Activated CD8-positive, alpha-beta memory T cell treated with anti-CD3 and anti-CD28 coated beads, Interleukin-2, amount 10 ng/mL, durations not matched to agents 7 days and 5 days (primary cell): ENCODE measurements at regions not wholly inside any gene's neighbourhood (a gene's known extent, or its start where the extent isn't known, plus 50 kb on each side); places are given as distances from the start of the nearest gene placed in this dataset.

Experiments
- ATAC-seq: fragments of 150-1000 bp; cut with Tn5 transposase; one replicate; pipeline ENCODE4 v1.10.0; 2021; ENCODE audit warnings: moderate library complexity
- CTCF ChIA-PET: fragments of 350-600 bp; sonication (Branson Sonifier 250); formaldehyde crosslinking; loops from one replicate; lab custom pipeline; 2021; ENCODE audit warnings: antibody characterized with exemption; lab: Charles Lee
- DNase-seq: peaks from one replicate; pipeline ENCODE4 v3.0.0-alpha.2; 2020
- H3K27ac Mint-ChIP-seq: one replicate; pipeline ENCODE4 v1.8.0; 2021; ENCODE audit warnings: mild to moderate bottlenecking, mixed read lengths
- H3K27me3 Mint-ChIP-seq: one replicate; pipeline ENCODE4 v1.8.0; 2021; ENCODE audit warnings: mixed read lengths
- H3K36me3 Mint-ChIP-seq: one replicate; pipeline ENCODE4 v1.8.0; 2021; ENCODE audit warnings: mild to moderate bottlenecking, mixed read lengths
- H3K4me1 Mint-ChIP-seq: one replicate; pipeline ENCODE4 v1.8.0; 2021; ENCODE audit warnings: mixed read lengths
- H3K4me3 Mint-ChIP-seq: one replicate; pipeline ENCODE4 v1.8.0; 2021; ENCODE audit warnings: mild to moderate bottlenecking, moderate library complexity, mixed read lengths
- H3K9me3 Mint-ChIP-seq: one replicate; pipeline ENCODE4 v1.8.0; 2022; ENCODE audit warnings: low read depth, mixed read lengths

DNA sequence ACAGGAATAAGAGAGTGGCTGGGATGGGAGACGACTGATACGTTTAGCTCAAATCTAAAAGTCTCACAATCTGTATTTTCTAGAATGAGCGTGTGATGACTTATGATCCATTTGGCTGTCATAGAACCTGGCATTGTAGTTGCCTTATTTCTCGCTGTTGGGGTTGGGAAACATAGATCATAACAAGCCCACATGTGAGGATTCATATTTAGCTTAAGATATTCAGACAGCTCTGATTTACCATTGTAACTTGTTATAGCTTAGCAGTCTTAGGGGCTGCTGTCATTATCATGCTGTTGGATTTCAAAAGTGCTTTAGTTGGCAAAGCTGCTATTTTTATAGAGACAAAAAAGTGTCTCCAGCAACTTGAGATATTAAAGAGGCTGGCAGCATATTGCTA is 871.3 kb downstream of the ZPLD1 start:
- Mint-ChIP-seq H3K4me1 (no peaks in the 10 kb centered on the region), H3K4me3 (no peak overlapping the region), H3K27me3 (no peaks in the 10 kb centered on the region), H3K36me3 (no peaks in the 10 kb centered on the region), H3K9me3 (peaks cover 3% of the 10 kb centered on the region), H3K27ac (no peak overlapping the region)
- ATAC-seq (no peak), DNase-seq (no peak)
- CTCF ChIA-PET: no interaction called here

DNA sequence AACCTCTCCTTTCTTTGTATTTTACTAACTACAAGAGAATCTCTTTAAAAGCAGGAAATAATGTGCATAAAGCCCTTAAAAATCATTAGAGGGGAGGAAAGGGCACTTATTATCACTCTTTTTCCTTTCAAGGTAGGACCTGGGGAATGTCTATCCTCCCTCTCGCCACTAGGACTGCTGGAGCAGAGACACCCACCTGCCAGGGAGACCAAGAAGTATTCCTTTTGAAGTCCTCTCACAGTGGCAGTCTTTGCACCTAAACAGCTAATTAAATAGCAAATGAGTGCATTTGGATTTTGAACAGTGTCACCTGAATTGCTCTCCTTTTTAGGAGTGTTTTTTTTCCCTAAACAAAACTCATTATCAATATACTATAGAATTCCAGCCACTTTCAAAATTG is 874.1 kb downstream of the ZPLD1 start:
- no peaks in the 10 kb centered on the region for H3K36me3 Mint-ChIP-seq
- CTCF ChIA-PET: no interaction called here
- DNase-seq (no peak), ATAC-seq (no peak)
- no peaks in the 10 kb centered on the region for H3K27me3 Mint-ChIP-seq
- H3K27ac Mint-ChIP-seq: no peak overlapping the region
- H3K9me3 Mint-ChIP-seq: no peaks in the 10 kb centered on the region
- no peaks in the 10 kb centered on the region for H3K4me1 Mint-ChIP-seq
- no peak overlapping the region for H3K4me3 Mint-ChIP-seq

DNA sequence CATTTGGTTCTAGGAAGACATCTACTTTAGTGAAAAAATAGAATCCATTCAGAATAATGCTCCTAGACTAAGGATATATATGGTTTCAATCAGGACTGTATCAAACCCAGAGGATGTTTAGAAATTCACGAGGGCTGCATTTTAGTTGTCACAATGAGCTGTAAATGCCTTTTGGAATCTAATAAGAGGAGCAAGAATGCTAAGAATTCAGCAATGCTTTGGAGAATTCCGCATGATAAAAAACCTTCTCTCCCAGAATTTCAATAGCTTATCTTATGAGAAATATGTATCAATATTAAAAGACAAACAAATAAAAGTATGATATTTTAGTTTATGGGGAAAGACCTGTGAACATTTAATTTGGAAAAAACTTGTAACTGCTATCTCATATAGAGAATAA is 885.1 kb downstream of the ZPLD1 start:
- CTCF ChIA-PET: no interaction called here
- Mint-ChIP-seq H3K27ac (no peak overlapping the region), H3K9me3 (peaks cover 4% of the 10 kb centered on the region), H3K4me1 (no peaks in the 10 kb centered on the region), H3K27me3 (no peaks in the 10 kb centered on the region), H3K36me3 (no peaks in the 10 kb centered on the region), H3K4me3 (no peak overlapping the region)
- no peak for DNase-seq
- ATAC-seq: no peak

DNA sequence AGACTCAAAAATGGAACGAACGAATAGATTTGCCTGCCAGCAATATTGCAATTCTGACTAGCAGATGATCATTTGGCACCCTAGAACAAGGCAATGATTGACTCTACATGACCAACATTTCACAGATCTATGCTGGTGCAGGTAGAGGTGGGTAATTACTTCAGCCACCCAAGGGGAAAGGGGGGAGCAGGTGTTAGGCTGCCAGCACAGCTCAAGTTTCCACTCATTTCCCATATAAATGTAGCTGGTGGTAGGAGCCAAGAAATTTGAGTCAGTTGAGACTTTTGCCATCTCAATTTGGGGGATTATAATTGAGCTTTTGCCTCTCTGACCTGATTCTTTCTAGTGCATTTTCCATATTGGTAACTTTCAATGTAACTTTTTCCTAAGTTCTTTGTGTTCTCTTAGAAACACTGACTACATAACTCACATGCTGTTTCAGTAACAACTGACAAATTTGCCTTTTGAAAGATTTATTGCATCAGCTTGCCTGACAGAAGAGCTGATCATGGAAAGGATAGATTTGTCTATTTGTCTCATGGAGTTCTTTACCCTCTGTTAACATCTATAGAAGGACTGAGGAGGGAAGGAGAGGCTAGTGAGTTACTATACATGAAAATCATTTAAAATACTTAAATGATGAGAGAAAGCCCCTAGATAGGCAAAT is 902.5 kb downstream of the ZPLD1 start:
- Mint-ChIP-seq H3K4me3 (no peak overlapping the region), H3K27ac (no peak overlapping the region), H3K9me3 (peaks cover 4% of the 10 kb centered on the region), H3K27me3 (no peaks in the 10 kb centered on the region), H3K36me3 (no peaks in the 10 kb centered on the region), H3K4me1 (no peaks in the 10 kb centered on the region)
- no peak for DNase-seq
- no peak for ATAC-seq
- CTCF ChIA-PET: no interaction called here

DNA sequence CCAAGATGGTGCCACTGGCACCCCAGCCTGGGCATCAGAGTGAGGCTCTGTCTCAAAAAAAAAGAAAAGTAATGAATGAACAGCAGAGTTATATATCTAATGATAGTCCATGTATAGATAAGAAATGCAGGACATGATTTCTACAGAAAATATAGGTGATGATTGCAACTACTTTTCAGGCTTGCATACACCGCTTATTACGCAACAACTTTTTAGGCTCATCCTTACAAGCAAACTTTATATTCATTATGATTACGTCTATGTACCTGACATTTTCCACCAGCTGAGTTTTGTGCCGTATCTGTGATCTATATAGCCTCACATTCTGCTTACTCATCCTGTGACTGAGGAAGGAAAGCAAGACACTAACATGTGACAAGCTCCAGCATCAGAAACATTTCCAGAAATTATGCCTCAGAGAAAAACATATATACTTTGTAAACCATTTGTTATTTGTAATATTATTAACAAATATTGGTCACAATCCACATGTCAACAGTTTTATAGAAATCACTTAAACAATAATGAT is 906.3 kb downstream of the ZPLD1 start:
- CTCF ChIA-PET: no interaction called here
- Mint-ChIP-seq H3K36me3 (no peaks in the 10 kb centered on the region), H3K27me3 (no peaks in the 10 kb centered on the region), H3K27ac (no peak overlapping the region), H3K4me3 (no peak overlapping the region), H3K9me3 (peaks cover 6% of the 10 kb centered on the region), H3K4me1 (no peaks in the 10 kb centered on the region)
- DNase-seq (no peak), ATAC-seq (no peak)

DNA sequence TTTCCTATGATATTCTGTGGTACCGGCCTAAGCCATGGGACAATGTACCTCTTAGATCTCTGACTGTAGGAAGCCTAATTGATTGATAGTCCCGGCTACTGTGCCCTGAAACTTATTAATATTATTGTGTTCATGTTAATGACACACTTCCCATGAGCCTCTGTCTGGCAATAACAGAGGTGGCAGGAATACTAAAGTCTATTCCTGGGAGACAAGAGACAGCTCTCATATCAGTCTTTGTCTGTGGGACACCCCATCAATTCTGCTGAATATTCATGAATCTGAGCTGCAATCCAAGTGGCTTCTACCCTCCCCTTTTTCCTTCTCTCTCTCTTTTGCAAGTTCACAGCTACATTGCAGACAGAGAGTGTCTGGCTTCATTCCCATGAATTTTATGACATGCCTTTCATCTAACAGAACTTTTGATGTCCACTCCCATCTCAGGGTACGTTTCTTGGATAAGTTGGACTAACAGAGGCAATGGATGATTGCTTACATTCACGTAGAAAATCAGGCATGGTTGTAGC is 907.5 kb downstream of the ZPLD1 start:
- Mint-ChIP-seq H3K4me1 (no peaks in the 10 kb centered on the region), H3K36me3 (no peaks in the 10 kb centered on the region), H3K9me3 (peaks cover 6% of the 10 kb centered on the region), H3K27me3 (no peaks in the 10 kb centered on the region), H3K27ac (no peak overlapping the region), H3K4me3 (no peak overlapping the region)
- no peak for ATAC-seq
- CTCF ChIA-PET: no interaction called here
- DNase-seq: no peak

DNA sequence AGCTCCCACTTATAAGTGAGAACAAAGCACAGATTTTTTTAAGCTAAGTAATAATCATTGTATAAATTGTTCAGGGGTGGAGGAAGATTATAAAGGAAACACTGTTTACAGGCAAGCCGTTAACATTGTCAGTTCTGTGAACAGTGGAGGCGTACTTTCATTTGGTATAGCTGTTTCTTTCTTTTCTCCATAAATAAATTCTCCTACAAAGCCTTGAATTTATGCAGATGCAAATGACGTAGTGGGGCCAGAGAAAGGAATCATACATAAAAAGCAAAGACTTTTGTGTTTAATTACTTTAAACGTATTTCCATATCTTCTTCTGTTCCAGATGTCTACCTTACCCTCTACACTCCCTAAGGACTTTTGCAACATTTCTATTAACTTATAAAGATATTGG is 914.9 kb downstream of the ZPLD1 start:
- no peaks in the 10 kb centered on the region for H3K27me3 Mint-ChIP-seq
- CTCF ChIA-PET: no interaction called here
- H3K27ac Mint-ChIP-seq: no peak overlapping the region
- no peak overlapping the region for H3K4me3 Mint-ChIP-seq
- H3K36me3 Mint-ChIP-seq: no peaks in the 10 kb centered on the region
- DNase-seq (no peak), ATAC-seq (no peak)
- H3K4me1 Mint-ChIP-seq: no peaks in the 10 kb centered on the region
- no peaks in the 10 kb centered on the region for H3K9me3 Mint-ChIP-seq

DNA sequence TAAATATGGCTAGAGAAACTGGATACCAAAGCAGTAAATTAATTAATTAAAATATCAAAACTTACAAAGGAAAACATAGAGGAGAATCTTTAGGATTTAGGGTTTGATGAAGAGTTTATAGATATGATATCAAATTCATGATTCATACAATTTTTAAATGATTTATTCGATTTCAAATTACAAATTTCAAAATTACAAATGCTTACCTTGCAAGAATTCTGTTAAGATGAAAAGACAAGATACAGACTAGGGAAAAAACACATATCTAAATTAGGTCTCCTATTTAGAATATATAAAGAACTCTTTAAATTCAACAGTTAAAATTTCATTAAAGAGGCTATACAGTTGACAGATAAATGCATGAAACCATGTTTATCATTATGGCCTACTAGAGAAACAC is 930.7 kb downstream of the ZPLD1 start:
- no peaks in the 10 kb centered on the region for H3K27me3 Mint-ChIP-seq
- no peak overlapping the region for H3K4me3 Mint-ChIP-seq
- H3K36me3 Mint-ChIP-seq: no peaks in the 10 kb centered on the region
- ATAC-seq (no peak), DNase-seq (no peak)
- H3K4me1 Mint-ChIP-seq: no peaks in the 10 kb centered on the region
- H3K9me3 Mint-ChIP-seq: no peaks in the 10 kb centered on the region
- H3K27ac Mint-ChIP-seq: no peak overlapping the region
- CTCF ChIA-PET: no interaction called here

DNA sequence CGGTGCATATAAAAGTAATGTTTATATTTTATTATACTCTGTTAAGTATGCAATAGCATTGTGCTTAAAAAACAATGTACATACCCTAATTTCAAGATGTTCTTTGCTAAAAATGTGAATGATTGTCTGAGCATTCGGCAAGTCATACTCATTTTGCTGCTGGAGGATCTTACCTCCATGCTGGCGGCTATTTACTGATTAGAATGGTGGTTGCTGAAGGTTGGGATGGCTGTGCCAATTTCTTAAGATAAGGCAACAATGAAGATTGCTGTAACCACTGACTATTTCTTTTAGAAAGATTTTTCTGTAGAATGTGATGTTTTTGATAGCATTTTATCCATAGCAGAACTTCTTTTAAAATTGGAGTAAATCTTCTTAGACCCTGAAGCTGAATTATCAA is 932.7 kb downstream of the ZPLD1 start:
- Mint-ChIP-seq H3K27me3 (no peaks in the 10 kb centered on the region), H3K4me3 (no peak overlapping the region), H3K4me1 (no peaks in the 10 kb centered on the region), H3K27ac (no peak overlapping the region), H3K9me3 (no peaks in the 10 kb centered on the region), H3K36me3 (no peaks in the 10 kb centered on the region)
- CTCF ChIA-PET: no interaction called here
- ATAC-seq: no peak
- DNase-seq: no peak

DNA sequence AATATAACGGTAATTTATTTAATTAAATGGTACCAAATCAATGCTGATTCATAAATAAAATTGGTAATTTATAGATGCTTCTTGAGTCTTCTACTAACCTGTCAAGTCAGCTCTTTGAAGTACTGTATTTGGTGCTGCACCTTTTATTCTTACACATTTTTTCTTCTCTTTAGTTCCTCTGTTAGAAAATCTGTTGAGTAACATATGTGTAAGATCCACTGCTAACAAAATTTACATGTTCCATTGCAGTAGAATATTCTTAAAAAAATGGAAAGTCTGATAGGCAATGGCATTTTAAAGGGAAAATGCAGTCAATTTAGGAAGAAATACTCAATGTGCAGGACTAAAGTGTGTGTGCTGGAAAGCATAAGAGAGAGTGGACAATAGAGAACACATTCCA is 936.6 kb downstream of the ZPLD1 start:
- no peaks in the 10 kb centered on the region for H3K36me3 Mint-ChIP-seq
- no peaks in the 10 kb centered on the region for H3K4me1 Mint-ChIP-seq
- DNase-seq (no peak), ATAC-seq (no peak)
- no peak overlapping the region for H3K4me3 Mint-ChIP-seq
- H3K27ac Mint-ChIP-seq: no peak overlapping the region
- no peaks in the 10 kb centered on the region for H3K27me3 Mint-ChIP-seq
- H3K9me3 Mint-ChIP-seq: peaks cover 2% of the 10 kb centered on the region
- CTCF ChIA-PET: no interaction called here

DNA sequence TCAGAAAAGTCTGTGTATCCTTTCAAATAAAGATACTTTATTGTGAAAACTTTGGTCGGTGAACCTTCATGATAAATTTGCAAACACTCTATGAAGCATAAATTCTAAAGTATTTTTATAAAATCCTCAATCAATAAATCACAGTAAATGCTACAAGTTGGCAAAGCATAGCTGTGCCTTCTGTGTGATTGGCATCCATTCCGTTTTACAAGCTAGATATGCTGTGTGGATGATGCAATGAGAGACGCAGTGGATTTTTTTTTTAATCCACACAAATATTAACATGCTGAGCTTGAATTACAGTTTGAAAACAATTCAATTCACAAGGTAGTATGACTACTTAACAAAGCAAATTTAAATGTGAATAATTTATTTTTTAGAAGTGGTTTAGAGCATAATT is 937.2 kb downstream of the ZPLD1 start:
- H3K4me3 Mint-ChIP-seq: no peak overlapping the region
- no peaks in the 10 kb centered on the region for H3K4me1 Mint-ChIP-seq
- H3K9me3 Mint-ChIP-seq: peaks cover 3% of the 10 kb centered on the region
- H3K27me3 Mint-ChIP-seq: no peaks in the 10 kb centered on the region
- CTCF ChIA-PET: no interaction called here
- DNase-seq (no peak), ATAC-seq (no peak)
- no peaks in the 10 kb centered on the region for H3K36me3 Mint-ChIP-seq
- no peak overlapping the region for H3K27ac Mint-ChIP-seq

DNA sequence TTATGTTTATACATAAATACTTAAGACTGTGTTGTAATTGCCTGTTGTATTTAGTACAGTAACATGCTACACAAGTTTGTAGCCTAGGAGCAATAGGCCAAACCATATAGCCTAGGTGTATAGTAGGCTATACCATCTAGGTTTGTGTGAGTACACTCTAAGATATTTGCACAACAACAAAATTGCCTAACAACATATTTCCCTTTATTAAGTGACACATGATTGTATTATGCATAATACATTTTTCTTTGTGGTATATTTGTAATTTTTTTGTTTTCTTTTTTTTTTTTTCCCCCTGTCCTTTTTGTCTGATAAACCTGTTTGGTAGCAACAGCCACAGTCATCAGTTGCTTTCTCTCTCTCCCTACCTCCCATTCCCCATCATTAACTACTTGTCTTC is 945.6 kb downstream of the ZPLD1 start:
- H3K9me3 Mint-ChIP-seq: peaks cover 2% of the 10 kb centered on the region

DNA sequence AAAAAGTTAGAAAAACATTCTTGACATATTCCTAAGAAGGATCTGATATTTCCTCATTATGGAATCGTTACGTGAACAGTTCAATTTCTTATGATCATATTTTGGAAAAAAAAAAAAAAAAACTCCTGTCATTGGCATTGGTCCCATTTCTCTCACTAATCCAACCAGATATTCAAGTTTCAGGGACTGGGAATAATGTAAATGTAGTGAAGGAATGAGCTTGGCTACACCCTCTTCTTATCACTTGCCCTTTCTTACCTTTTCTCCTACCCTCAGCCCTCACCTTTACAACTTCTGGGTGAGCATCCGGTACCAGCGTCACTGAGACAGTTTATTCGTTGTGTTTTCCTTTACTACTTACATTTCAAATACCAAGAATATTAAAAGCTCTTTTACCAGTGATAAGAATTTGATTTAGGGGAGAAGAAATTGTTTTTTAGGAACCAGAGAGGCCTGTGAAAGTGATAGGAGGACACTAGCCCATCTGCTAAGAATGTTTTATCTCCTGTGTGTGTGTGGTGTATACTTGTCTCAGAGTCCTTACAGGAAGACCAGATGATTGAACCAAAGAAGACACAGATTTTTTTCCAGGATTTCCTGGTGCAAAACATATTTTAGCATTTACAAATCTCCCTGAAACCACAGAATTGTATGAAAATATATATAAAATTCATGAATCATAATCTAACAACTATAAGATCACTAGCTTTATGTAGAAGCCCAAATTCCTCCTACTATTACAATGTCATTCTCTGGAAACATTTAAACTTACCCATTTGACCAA is 946.7 kb downstream of the ZPLD1 start:
- ATAC-seq (no peak), DNase-seq (no peak)
- no peaks in the 10 kb centered on the region for H3K4me1 Mint-ChIP-seq
- H3K4me3 Mint-ChIP-seq: no peak overlapping the region
- CTCF ChIA-PET: no interaction called here
- peaks cover 2% of the 10 kb centered on the region for H3K9me3 Mint-ChIP-seq
- H3K27me3 Mint-ChIP-seq: no peaks in the 10 kb centered on the region
- no peaks in the 10 kb centered on the region for H3K36me3 Mint-ChIP-seq
- H3K27ac Mint-ChIP-seq: no peak overlapping the region

More for the DNA sequence above, 945.6 kb downstream of the ZPLD1 start:
- Mint-ChIP-seq H3K4me3 (no peak overlapping the region), H3K27ac (no peak overlapping the region), H3K36me3 (no peaks in the 10 kb centered on the region), H3K27me3 (no peaks in the 10 kb centered on the region), H3K4me1 (no peaks in the 10 kb centered on the region)
- CTCF ChIA-PET: no interaction called here
- no peak for ATAC-seq
- no peak for DNase-seq
